ENCODE measurements at regions not wholly inside any gene's neighbourhood (a gene's known extent, or its start where the extent isn't known, plus 50 kb on each side); places are given as distances from the start of the nearest gene placed in this dataset.

GRCh38 chr13:107458269-107458668 is 757.1 kb downstream of the LIG4 start:
- TF ChIP-seq CTCF (conservative IDR thresholded peaks at IDR 0.05) (no peak), ZFX (IDR thresholded peaks at IDR 0.05) (no peak)
- no peak overlapping the region for H3K27ac ChIP-seq

GRCh38 chr13:107457686-107458085 is 757.6 kb downstream of the LIG4 start:
- TF ChIP-seq CTCF (conservative IDR thresholded peaks at IDR 0.05) (no peak), ZFX (IDR thresholded peaks at IDR 0.05) (no peak)
- H3K27ac ChIP-seq: no peak overlapping the region

DNA sequence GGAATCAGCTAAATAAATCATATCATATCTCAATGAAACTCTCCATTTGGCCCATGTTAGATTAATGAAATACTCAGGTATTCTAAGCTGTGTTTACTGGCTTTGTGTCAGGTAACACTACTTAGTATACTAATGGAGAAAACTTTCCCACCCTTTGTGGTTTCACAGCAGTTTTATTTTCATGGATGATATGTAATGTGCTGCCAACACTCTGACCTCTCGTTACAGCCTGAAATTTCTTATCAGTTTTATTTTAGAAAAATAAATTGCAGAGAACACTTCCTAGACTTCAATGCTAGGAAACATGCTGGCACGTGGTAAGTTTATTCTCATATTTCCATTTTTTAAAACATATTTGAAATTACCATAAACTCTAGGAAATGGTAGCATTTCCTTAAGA is 758.9 kb downstream of the LIG4 start:
- no peak overlapping the region for H3K27ac ChIP-seq
- no peak for TF ChIP-seq ZFX (IDR thresholded peaks at IDR 0.05)
- TF ChIP-seq CTCF (conservative IDR thresholded peaks at IDR 0.05): no peak

- no peak for TF ChIP-seq ZFX (IDR thresholded peaks at IDR 0.05)
- TF ChIP-seq CTCF (conservative IDR thresholded peaks at IDR 0.05): no peak
- no peak overlapping the region for H3K27ac ChIP-seq
These were observed 762.5 kb downstream of the LIG4 start for GRCh38 chr13:107452833-107453232.

GRCh38 chr13:107450931-107451330 is 764.4 kb downstream of the LIG4 start:
- H3K27ac ChIP-seq: no peak overlapping the region
- TF ChIP-seq CTCF (conservative IDR thresholded peaks at IDR 0.05): no peak
- no peak for TF ChIP-seq ZFX (IDR thresholded peaks at IDR 0.05)

- no peak for TF ChIP-seq ZFX (IDR thresholded peaks at IDR 0.05)
- TF ChIP-seq CTCF (conservative IDR thresholded peaks at IDR 0.05): no peak
- H3K27ac ChIP-seq: no peak overlapping the region
These were observed 764.9 kb downstream of the LIG4 start for GRCh38 chr13:107450431-107450830.

DNA sequence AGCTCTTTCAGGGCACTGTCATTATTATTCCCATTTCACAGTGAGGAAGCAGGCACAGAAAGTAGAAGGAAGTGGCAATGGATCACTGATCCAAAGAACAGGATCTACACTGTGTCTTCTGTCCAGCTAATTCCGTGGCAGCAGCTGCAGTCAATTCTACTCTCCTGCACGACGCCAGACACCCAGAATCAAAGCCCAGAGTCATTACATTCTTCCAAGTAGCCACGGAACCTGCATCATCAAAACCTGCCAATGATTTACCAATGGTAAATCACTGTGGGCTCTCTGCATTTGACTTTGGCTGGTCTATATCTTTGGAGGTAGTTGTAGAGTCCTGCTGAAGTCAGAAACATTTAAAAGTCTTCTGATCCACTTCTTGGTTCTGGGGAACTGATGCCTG is 767.7 kb downstream of the LIG4 start:
- TF ChIP-seq CTCF (conservative IDR thresholded peaks at IDR 0.05) (no peak), ZFX (IDR thresholded peaks at IDR 0.05) (no peak)
- H3K27ac ChIP-seq: no peak overlapping the region

All from C4-2B (cell line).